Neuronal stem cell (in vitro differentiated cells): ENCODE measurements at regions not wholly inside any gene's neighbourhood (a gene's known extent, or its start where the extent isn't known, plus 50 kb on each side); places are given as distances from the start of the nearest gene placed in this dataset.

ENCODE experiments used
- DNase-seq: peaks from one replicate; pipeline ENCODE4 v3.0.0-alpha.2; 2013; ENCODE audit warnings: low spot score
- H2AFZ ChIP-seq: one replicate; pipeline ENCODE4 v1.6.1; 2013; ENCODE audit warnings: mild to moderate bottlenecking, low read length, inconsistent platforms
- H2AK5ac ChIP-seq: 2 replicates; pipeline ENCODE4 v1.6.1; 2013; ENCODE audit warnings: low read depth, mild to moderate bottlenecking, inconsistent platforms, low read length, moderate library complexity, mixed read lengths
- H2BK120ac ChIP-seq: 2 replicates; pipeline ENCODE4 v1.6.1; 2013; ENCODE audit warnings: low read depth, mild to moderate bottlenecking, inconsistent platforms, low read length, moderate library complexity, mixed read lengths
- H2BK12ac ChIP-seq: one replicate; pipeline ENCODE4 v1.6.1; 2013; ENCODE audit warnings: low read length, inconsistent platforms
- H2BK15ac ChIP-seq: 2 replicates; pipeline ENCODE4 v1.6.1; 2013; ENCODE audit warnings: mild to moderate bottlenecking, low read length, inconsistent platforms, mixed read lengths
- H2BK5ac ChIP-seq: one replicate; pipeline ENCODE4 v1.6.1; 2013; ENCODE audit warnings: inconsistent platforms, mild to moderate bottlenecking, low read length, moderate library complexity
- H3K14ac ChIP-seq: one replicate; pipeline ENCODE4 v1.6.1; 2013; ENCODE audit warnings: low read length, inconsistent platforms
- H3K18ac ChIP-seq: 2 replicates; pipeline ENCODE4 v1.6.1; 2013; ENCODE audit warnings: low read length, inconsistent platforms
- H3K23ac ChIP-seq: 2 replicates; pipeline ENCODE4 v1.6.1; 2013; ENCODE audit warnings: low read depth, mild to moderate bottlenecking, mixed read lengths, low read length, inconsistent platforms; ENCODE audit not compliant: poor library complexity
- H3K27ac ChIP-seq: replicated peaks from 3 replicates; pipeline ENCODE4 v1.5.1; 2013; ENCODE audit warnings: low read length, inconsistent platforms
- H3K27me3 ChIP-seq, 3 experiments: 2 replicates each; pipeline ENCODE4 v1.6.1; 2013; ENCODE audit warnings: low read length in 3 of 3, mild to moderate bottlenecking in 2 of 3, inconsistent platforms in 1 of 3, low read depth in 1 of 3, mixed read lengths in 1 of 3, moderate library complexity in 1 of 3; ENCODE audit not compliant: control insufficient read depth in 3 of 3, insufficient read depth in 3 of 3
- H3K36me3 ChIP-seq, 2 donors: replicated peaks in 1 of 2; 2 replicates each; pipeline ENCODE4 v1.6.1; 2013; ENCODE audit warnings: low read length in 2 of 2; ENCODE audit not compliant: control insufficient read depth in 2 of 2, insufficient read depth in 2 of 2
- H3K4ac ChIP-seq: 2 replicates; pipeline ENCODE4 v1.6.1; 2013; ENCODE audit warnings: inconsistent platforms, mild to moderate bottlenecking, low read length, moderate library complexity
- H3K4me1 ChIP-seq, 2 donors: 1 replicate in 1 of 2; 2 replicates in 1 of 2; pipeline ENCODE4 v1.6.1; 2013; ENCODE audit warnings: low read length in 2 of 2, low read depth in 1 of 2; ENCODE audit not compliant: control insufficient read depth in 2 of 2, insufficient read depth in 1 of 2
- H3K4me2 ChIP-seq: one replicate; pipeline ENCODE4 v1.6.1; 2013; ENCODE audit warnings: mild to moderate bottlenecking, low read length, inconsistent platforms; ENCODE audit not compliant: insufficient read depth, poor library complexity, severe bottlenecking
- H3K4me3 ChIP-seq, 2 donors: 2 replicates each; pipeline ENCODE4 v1.5.1; 2013; ENCODE audit warnings: low read length in 2 of 2, mild to moderate bottlenecking in 2 of 2, inconsistent platforms in 1 of 2, moderate library complexity in 1 of 2
- H3K79me1 ChIP-seq: one replicate; pipeline ENCODE4 v1.6.1; 2013; ENCODE audit warnings: low read depth, mild to moderate bottlenecking, inconsistent platforms, low read length, moderate library complexity
- H3K9ac ChIP-seq: one replicate; pipeline ENCODE4 v1.6.1; 2013; ENCODE audit warnings: mild to moderate bottlenecking, low read depth, low read length, inconsistent platforms; ENCODE audit not compliant: poor library complexity
- H3K9me3 ChIP-seq, 2 donors: replicated peaks in 1 of 2; 2 replicates each; pipeline versions ENCODE3 to v1.6.1; 2013; ENCODE audit warnings: low read length in 2 of 2, mild to moderate bottlenecking in 2 of 2, inconsistent platforms in 1 of 2, low read depth in 1 of 2, mixed read lengths in 1 of 2, moderate library complexity in 1 of 2; ENCODE audit not compliant: control insufficient read depth in 2 of 2, insufficient read depth in 1 of 2
- H4K8ac ChIP-seq: one replicate; pipeline ENCODE4 v1.6.1; 2013; ENCODE audit warnings: low read depth, mild to moderate bottlenecking, inconsistent platforms, low read length, moderate library complexity
- H4K91ac ChIP-seq: one replicate; pipeline ENCODE4 v1.6.1; 2013; ENCODE audit warnings: low read length, low read depth, mild to moderate bottlenecking, inconsistent platforms; ENCODE audit not compliant: poor library complexity
- whole genome bisulfite sequencing, 2 donors: extraction: QIAGEN DNeasy Blood & Tissue Kit; methylation state at CpG; one replicate each; pipeline ENCODE4 v1.1.7; 2013; ENCODE audit warnings: missing lambda C conversion rate in 2 of 2, mixed read lengths in 1 of 2; ENCODE audit not compliant: insufficient read length in 2 of 2, insufficient replicate concordance in 1 of 2; ENCODE audit errors: extremely low coverage in 2 of 2; 5-methylcytosine and 5-hydroxymethylcytosine counted together

- DNase-seq: peak; percentile 4
- H3K4me3 ChIP-seq: no peak overlapping the region
Observed at GRCh38 chr7:119935418-119936025, 337.5 kb upstream of the KCND2 start.

GRCh38 chr7:119936836-119937235 lies 336.1 kb upstream of the KCND2 start:
- no peak overlapping the region for H3K14ac ChIP-seq
- no peaks in the 10 kb centered on the region for H3K27me3 ChIP-seq
- no peaks in the 10 kb centered on the region for H3K4me1 ChIP-seq
- H2BK12ac ChIP-seq: no peak overlapping the region
- no peak for DNase-seq
- no peak overlapping the region for H2BK5ac ChIP-seq
- H3K23ac ChIP-seq: no peak overlapping the region
- H3K9ac ChIP-seq: no peak overlapping the region
- no peak overlapping the region for H4K8ac ChIP-seq
- H3K36me3 ChIP-seq: no peaks in the 10 kb centered on the region
- no peak overlapping the region for H2AFZ ChIP-seq
- H3K4me2 ChIP-seq: no peak overlapping the region
- H2BK120ac ChIP-seq: no peak overlapping the region
- no peaks in the 10 kb centered on the region for H3K79me1 ChIP-seq
- H3K4ac ChIP-seq: no peak overlapping the region
- H3K9me3 ChIP-seq: no peaks in the 10 kb centered on the region
- H2BK15ac ChIP-seq: no peak overlapping the region
- no peak overlapping the region for H3K27ac ChIP-seq
- no peak overlapping the region for H3K4me3 ChIP-seq
- no peak overlapping the region for H3K18ac ChIP-seq
- no peak overlapping the region for H4K91ac ChIP-seq
- no CpG with 5 or more reads among the region's 2 CpGs for WGBS, 2 donors
- H2AK5ac ChIP-seq: no peak overlapping the region

More at GRCh38 chr7:119935418-119936025, 337.5 kb upstream of the KCND2 start:
- no peak overlapping the region for H2AFZ ChIP-seq
- no peak overlapping the region for H3K18ac ChIP-seq
- no peaks in the 10 kb centered on the region for H3K36me3 ChIP-seq
- H3K27me3 ChIP-seq: no peaks in the 10 kb centered on the region
- no peak overlapping the region for H3K4ac ChIP-seq
- H2AK5ac ChIP-seq: no peak overlapping the region
- H3K4me2 ChIP-seq: no peak overlapping the region
- no peak overlapping the region for H3K27ac ChIP-seq
- H3K79me1 ChIP-seq: no peaks in the 10 kb centered on the region
- no peaks in the 10 kb centered on the region for H3K9me3 ChIP-seq
- H3K9ac ChIP-seq: no peak overlapping the region
- H4K91ac ChIP-seq: no peak overlapping the region
- H4K8ac ChIP-seq: no peak overlapping the region
- H2BK15ac ChIP-seq: no peak overlapping the region
- no peaks in the 10 kb centered on the region for H3K4me1 ChIP-seq
- H2BK120ac ChIP-seq: no peak overlapping the region
- no peak overlapping the region for H2BK5ac ChIP-seq
- no peak overlapping the region for H3K23ac ChIP-seq
- WGBS, 2 donors: no CpG with 5 or more reads among the region's 4 CpGs
- no peak overlapping the region for H2BK12ac ChIP-seq
- no peak overlapping the region for H3K14ac ChIP-seq

- DNase-seq: no peak
- H3K27ac ChIP-seq: no peak overlapping the region
- no peaks in the 10 kb centered on the region for H3K36me3 ChIP-seq
Observed at GRCh38 chr7:119937745-119938144, 335.2 kb upstream of the KCND2 start.

GRCh38 chr7:119943942-119944600 lies 328.9 kb upstream of the KCND2 start:
- no peaks in the 10 kb centered on the region for H3K9me3 ChIP-seq
- H4K91ac ChIP-seq: no peak overlapping the region
- no peaks in the 10 kb centered on the region for H3K27me3 ChIP-seq
- WGBS, 2 donors: no CpG with 5 or more reads among the region's 5 CpGs
- H2AFZ ChIP-seq: no peak overlapping the region
- no peak overlapping the region for H2BK5ac ChIP-seq
- H3K4me3 ChIP-seq: no peak overlapping the region
- H3K9ac ChIP-seq: no peak overlapping the region
- H3K4me1 ChIP-seq: no peaks in the 10 kb centered on the region
- no peak overlapping the region for H2BK120ac ChIP-seq
- no peaks in the 10 kb centered on the region for H3K79me1 ChIP-seq
- no peak for DNase-seq
- no peak overlapping the region for H2AK5ac ChIP-seq
- H4K8ac ChIP-seq: no peak overlapping the region
- H3K4me2 ChIP-seq: no peak overlapping the region
- no peak overlapping the region for H2BK15ac ChIP-seq
- no peak overlapping the region for H2BK12ac ChIP-seq
- no peak overlapping the region for H3K27ac ChIP-seq
- no peaks in the 10 kb centered on the region for H3K36me3 ChIP-seq
- no peak overlapping the region for H3K23ac ChIP-seq
- no peak overlapping the region for H3K14ac ChIP-seq
- no peak overlapping the region for H3K4ac ChIP-seq
- H3K18ac ChIP-seq: no peak overlapping the region

More at GRCh38 chr7:119937745-119938144, 335.2 kb upstream of the KCND2 start:
- Histone ChIP-seq H3K79me1 (no peaks in the 10 kb centered on the region), H3K4ac (no peak overlapping the region), H2AK5ac (no peak overlapping the region), H2AFZ (no peak overlapping the region), H3K27me3 (no peaks in the 10 kb centered on the region), H3K4me3 (no peak overlapping the region), H3K14ac (no peak overlapping the region), H2BK12ac (no peak overlapping the region), H3K18ac (no peak overlapping the region), H4K8ac (no peak overlapping the region), H3K9ac (no peak overlapping the region), H3K4me2 (no peak overlapping the region), H2BK120ac (no peak overlapping the region), H3K4me1 (no peaks in the 10 kb centered on the region), H3K23ac (no peak overlapping the region), H3K9me3 (no peaks in the 10 kb centered on the region), H2BK5ac (no peak overlapping the region), H2BK15ac (no peak overlapping the region), H4K91ac (no peak overlapping the region)
- WGBS, 2 donors: no CpG with 5 or more reads among the region's 3 CpGs
